A673 (cell line): ENCODE measurements at regions not wholly inside any gene's neighbourhood (a gene's known extent, or its start where the extent isn't known, plus 50 kb on each side); places are given as distances from the start of the nearest gene placed in this dataset.

Source experiments
- EZH2 ChIP-seq: fragments of 200-600 bp; sonication (generic); IDR thresholded peaks from 2 replicates; pipeline ENCODE4 v1.6.1; 2017; ENCODE audit warnings: borderline replicate concordance, low read depth, mild to moderate bottlenecking, mixed read lengths, antibody characterized with exemption, low read length; ENCODE audit not compliant: poor library complexity, severe bottlenecking
- TF ChIP-seq, protein P1 (sequence below): fragments of 300-800, 200-600 bp; sonication (generic); conservative IDR thresholded peaks from 2 replicates; pipeline ENCODE4 v1.5.1; 2017; ENCODE audit warnings: low read depth, mild to moderate bottlenecking, antibody characterized with exemption, low read length, moderate library complexity, mixed read lengths

DNA sequence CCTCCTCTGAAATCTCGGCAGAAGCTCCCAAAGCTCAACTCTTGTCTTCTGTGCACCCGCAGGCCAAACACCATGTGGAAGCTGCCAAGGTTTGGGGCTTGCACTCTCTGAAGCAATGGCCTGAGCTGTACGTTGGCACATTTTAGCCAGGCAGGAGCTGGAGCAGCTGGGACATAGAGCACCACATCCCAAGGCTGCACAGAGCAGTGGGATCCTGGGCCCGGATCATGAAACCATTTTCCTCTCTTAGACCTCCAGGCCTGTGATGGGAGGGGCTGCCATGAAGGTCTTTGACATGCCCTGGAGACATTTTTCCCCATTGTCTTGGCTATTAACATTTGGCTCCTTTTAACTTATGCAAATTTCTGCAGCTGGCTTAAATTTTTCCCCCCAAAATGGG lies 567.1 kb upstream of the ZNF608 start:
- TF ChIP-seq, protein P1, sequence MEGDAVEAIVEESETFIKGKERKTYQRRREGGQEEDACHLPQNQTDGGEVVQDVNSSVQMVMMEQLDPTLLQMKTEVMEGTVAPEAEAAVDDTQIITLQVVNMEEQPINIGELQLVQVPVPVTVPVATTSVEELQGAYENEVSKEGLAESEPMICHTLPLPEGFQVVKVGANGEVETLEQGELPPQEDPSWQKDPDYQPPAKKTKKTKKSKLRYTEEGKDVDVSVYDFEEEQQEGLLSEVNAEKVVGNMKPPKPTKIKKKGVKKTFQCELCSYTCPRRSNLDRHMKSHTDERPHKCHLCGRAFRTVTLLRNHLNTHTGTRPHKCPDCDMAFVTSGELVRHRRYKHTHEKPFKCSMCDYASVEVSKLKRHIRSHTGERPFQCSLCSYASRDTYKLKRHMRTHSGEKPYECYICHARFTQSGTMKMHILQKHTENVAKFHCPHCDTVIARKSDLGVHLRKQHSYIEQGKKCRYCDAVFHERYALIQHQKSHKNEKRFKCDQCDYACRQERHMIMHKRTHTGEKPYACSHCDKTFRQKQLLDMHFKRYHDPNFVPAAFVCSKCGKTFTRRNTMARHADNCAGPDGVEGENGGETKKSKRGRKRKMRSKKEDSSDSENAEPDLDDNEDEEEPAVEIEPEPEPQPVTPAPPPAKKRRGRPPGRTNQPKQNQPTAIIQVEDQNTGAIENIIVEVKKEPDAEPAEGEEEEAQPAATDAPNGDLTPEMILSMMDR: no peak
- no peak for TF ChIP-seq EZH2
